Thoracic aorta (tissue), 2 donors: ENCODE measurements at regions not wholly inside any gene's neighbourhood (a gene's known extent, or its start where the extent isn't known, plus 50 kb on each side); places are given as distances from the start of the nearest gene placed in this dataset.

ENCODE experiments used
- ATAC-seq: fragments of 150-250 bp; one replicate; pipeline ENCODE4 v1.8.0; 2017; ENCODE audit warnings: low read depth; ENCODE audit not compliant: insufficient number of reproducible peaks, low FRiP score
- DNase-seq: peaks from one replicate; pipeline ENCODE4 v3.0.0-alpha.2; 2020; ENCODE audit warnings: low spot score
- H3K27ac ChIP-seq, 2 donors: fragments of 200-600 bp; sonication (generic); 1 replicate in 1 of 2; 2 replicates in 1 of 2; pipeline ENCODE4 v1.5.1; 2016; ENCODE audit warnings: mild to moderate bottlenecking in 2 of 2, moderate library complexity in 2 of 2
- H3K27me3 ChIP-seq: fragments of 200-600 bp; sonication (generic); replicated peaks from 2 replicates; pipeline ENCODE4 v1.6.0; 2016; ENCODE audit warnings: mild to moderate bottlenecking; ENCODE audit not compliant: insufficient read depth
- H3K36me3 ChIP-seq: fragments of 200-600 bp; sonication (generic); one replicate; pipeline ENCODE4 v1.5.1; 2016
- H3K4me1 ChIP-seq, 2 donors: fragments of 200-600 bp; sonication (generic); 1 replicate in 1 of 2; 2 replicates in 1 of 2; pipeline versions ENCODE4 v1.5.1 to v1.6.0; 2016; ENCODE audit warnings: low read depth in 2 of 2, mild to moderate bottlenecking in 1 of 2; ENCODE audit not compliant: control insufficient read depth in 1 of 2
- H3K4me3 ChIP-seq: fragments of 200-600 bp; sonication (generic); 2 replicates; pipeline ENCODE4 v1.5.1; 2016; ENCODE audit warnings: mild to moderate bottlenecking
- H3K9me3 ChIP-seq: fragments of 200-600 bp; sonication (generic); 2 replicates; pipeline ENCODE4 v1.5.1; 2016
- TF ChIP-seq, protein P1 (sequence below): fragments of 200-600 bp; sonication (generic); IDR thresholded peaks from one replicate; pipeline ENCODE4 v1.5.1; 2019; ENCODE audit warnings: antibody characterized with exemption

DNA sequence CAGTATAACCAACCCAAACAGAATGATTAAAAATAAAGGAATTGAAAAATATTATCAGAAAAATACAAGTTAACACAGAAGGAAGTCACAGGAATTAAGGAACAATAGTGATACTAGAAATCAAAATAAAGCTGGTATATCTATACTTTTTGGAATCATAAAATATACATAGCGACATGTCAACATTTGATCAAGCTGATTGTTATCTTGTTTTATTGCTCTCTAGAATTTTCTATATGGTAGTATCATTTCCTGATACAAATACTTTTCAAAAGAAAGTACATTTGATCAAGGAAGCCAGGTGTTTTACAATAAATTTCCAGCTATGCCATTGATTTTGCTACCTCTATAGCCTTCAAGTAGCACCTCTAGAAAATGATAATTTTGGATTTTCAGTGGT is 489.5 kb upstream of the PKN2 start:
- Histone ChIP-seq H3K4me3 (no peak overlapping the region), H3K27ac (no peak overlapping the region), H3K9me3 (no peaks in the 10 kb centered on the region), H3K36me3 (no peaks in the 10 kb centered on the region), H3K4me1 (no peaks in the 10 kb centered on the region), H3K27me3 (no peaks in the 10 kb centered on the region)
- TF ChIP-seq, protein P1, sequence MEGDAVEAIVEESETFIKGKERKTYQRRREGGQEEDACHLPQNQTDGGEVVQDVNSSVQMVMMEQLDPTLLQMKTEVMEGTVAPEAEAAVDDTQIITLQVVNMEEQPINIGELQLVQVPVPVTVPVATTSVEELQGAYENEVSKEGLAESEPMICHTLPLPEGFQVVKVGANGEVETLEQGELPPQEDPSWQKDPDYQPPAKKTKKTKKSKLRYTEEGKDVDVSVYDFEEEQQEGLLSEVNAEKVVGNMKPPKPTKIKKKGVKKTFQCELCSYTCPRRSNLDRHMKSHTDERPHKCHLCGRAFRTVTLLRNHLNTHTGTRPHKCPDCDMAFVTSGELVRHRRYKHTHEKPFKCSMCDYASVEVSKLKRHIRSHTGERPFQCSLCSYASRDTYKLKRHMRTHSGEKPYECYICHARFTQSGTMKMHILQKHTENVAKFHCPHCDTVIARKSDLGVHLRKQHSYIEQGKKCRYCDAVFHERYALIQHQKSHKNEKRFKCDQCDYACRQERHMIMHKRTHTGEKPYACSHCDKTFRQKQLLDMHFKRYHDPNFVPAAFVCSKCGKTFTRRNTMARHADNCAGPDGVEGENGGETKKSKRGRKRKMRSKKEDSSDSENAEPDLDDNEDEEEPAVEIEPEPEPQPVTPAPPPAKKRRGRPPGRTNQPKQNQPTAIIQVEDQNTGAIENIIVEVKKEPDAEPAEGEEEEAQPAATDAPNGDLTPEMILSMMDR, result no peak
- DNase-seq (no peak), ATAC-seq (no peak)

DNA sequence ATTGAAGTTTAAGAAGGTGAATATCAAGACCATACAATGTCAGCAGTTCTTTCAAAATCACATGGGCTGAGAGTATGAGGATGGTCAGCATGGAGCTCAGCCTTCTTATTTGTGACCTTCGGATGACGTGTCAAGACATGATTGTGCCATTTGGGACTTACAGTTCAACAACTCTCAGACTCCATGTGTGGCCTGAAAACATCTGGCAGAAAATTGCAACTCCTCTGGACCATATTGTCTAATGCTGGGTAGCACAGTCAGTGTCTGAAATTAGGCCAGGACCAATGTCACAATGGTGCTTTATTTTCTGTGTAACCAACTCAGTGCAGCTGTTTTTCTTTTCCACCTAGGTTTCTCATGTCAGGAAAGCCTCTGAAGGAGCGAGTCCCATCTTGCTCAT is 483.5 kb upstream of the PKN2 start:
- H3K27ac ChIP-seq, result no peak overlapping the region
- H3K9me3 ChIP-seq, result no peaks in the 10 kb centered on the region
- H3K27me3 ChIP-seq, result no peaks in the 10 kb centered on the region
- TF ChIP-seq, protein P1, result no peak
- H3K4me3 ChIP-seq, result no peak overlapping the region
- H3K4me1 ChIP-seq, result no peaks in the 10 kb centered on the region
- no peak for ATAC-seq
- H3K36me3 ChIP-seq, result no peaks in the 10 kb centered on the region
- no peak for DNase-seq

DNA sequence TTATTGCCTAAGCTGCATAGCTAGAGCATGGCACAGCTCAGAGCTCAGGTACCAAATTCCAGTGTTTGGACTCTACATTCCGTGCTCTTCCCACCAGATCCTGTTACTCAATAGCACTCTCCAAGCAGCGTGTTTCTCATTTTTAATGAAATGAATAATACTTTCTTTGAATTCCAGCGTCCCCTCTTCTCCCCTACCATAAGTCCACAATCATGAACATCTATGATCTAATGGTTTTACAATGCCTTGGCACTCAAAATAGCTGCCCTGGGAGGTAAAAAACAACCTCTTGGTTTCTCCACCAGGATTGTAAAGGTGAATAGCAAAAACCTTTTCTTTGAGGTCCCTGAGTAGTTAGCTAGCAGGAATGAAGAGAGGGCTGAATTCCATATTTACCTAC is 480.0 kb upstream of the PKN2 start:
- Histone ChIP-seq H3K27ac (no peak overlapping the region), H3K9me3 (no peaks in the 10 kb centered on the region), H3K4me1 (no peaks in the 10 kb centered on the region), H3K36me3 (no peaks in the 10 kb centered on the region), H3K4me3 (no peak overlapping the region), H3K27me3 (no peaks in the 10 kb centered on the region)
- ATAC-seq (no peak), DNase-seq (no peak)
- TF ChIP-seq, protein P1, result no peak

DNA sequence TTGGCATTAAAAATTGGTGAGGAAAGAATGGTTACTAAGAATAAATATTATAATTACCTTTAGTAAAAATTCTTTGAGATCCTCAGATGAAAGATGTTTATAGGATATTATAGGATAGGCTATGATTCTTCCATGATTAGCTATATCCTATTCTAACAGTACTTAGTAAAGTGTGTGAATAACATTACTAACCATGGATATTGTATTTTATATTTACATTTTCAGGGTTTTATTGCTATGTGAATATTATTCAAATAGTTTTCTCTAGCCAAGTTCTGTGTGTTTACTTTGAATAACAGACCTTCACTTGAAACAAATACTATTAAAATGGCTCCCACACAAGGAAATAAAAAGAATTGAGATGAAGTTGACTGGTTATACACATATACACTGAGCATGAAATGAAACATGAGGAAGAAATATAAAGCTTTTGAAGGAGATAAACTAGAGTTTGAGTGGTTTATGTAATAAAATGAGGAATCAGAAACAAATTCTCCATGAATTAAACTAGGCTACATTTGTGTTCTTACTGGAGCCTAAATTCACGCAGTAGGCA is 479.4 kb upstream of the PKN2 start:
- Histone ChIP-seq H3K36me3 (no peaks in the 10 kb centered on the region), H3K27me3 (no peaks in the 10 kb centered on the region), H3K4me1 (no peaks in the 10 kb centered on the region), H3K27ac (no peak overlapping the region), H3K4me3 (no peak overlapping the region), H3K9me3 (no peaks in the 10 kb centered on the region)
- TF ChIP-seq, protein P1, result no peak
- DNase-seq (no peak), ATAC-seq (no peak)

DNA sequence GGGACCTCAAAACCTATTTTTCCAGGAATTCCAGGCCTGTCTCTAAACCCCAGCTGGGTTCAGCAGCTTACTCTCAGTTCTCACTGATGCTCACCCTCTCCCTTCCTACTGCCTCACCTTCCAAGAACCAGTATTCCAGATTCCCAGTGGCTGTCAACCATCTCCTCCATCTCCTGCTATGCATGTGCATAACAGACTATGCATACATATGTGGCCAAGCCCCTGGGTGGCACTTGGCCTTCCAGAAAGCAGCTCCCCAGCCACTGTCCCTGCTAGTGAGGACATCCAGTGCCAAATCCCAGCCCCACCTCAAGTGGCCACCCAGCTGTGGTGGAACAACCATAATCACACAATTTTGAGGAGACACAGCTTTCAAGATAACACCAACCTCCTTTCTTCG is 475.7 kb upstream of the PKN2 start:
- no peak for ATAC-seq
- Histone ChIP-seq H3K27ac (no peak overlapping the region), H3K27me3 (no peaks in the 10 kb centered on the region), H3K36me3 (no peaks in the 10 kb centered on the region), H3K4me3 (no peak overlapping the region), H3K4me1 (no peaks in the 10 kb centered on the region), H3K9me3 (no peaks in the 10 kb centered on the region)
- DNase-seq, result no peak
- TF ChIP-seq, protein P1, result no peak
